Neural cell (in vitro differentiated cells): ENCODE measurements at regions not wholly inside any gene's neighbourhood (a gene's known extent, or its start where the extent isn't known, plus 50 kb on each side); places are given as distances from the start of the nearest gene placed in this dataset.

Experiments
- H2AFZ ChIP-seq: fragments of 200-600, 300-800 bp; sonication (generic), shearing (Covaris generic); 2 replicates; pipeline ENCODE4 v1.6.0; 2014; ENCODE audit warnings: low read depth, mild to moderate bottlenecking, antibody characterized with exemption, low read length, moderate library complexity
- H3F3A ChIP-seq: fragments of 200-600 bp; shearing (Covaris generic); 2 replicates; pipeline ENCODE4 v1.6.1; 2016; ENCODE audit warnings: mild to moderate bottlenecking, moderate library complexity, mixed read lengths, antibody characterized with exemption, low read length; ENCODE audit not compliant: insufficient read depth, poor library complexity, severe bottlenecking
- H3K27ac ChIP-seq: fragments of 200-600, 300-800 bp; sonication (generic), shearing (Covaris generic); 2 replicates; pipeline ENCODE4 v1.5.1; 2014; ENCODE audit warnings: mild to moderate bottlenecking, low read length, moderate library complexity
- H3K27me3 ChIP-seq: fragments of 300-800, 200-600 bp; sonication (generic), shearing (Covaris generic); 2 replicates; pipeline ENCODE4 v1.6.0; 2014; ENCODE audit warnings: mild to moderate bottlenecking, low read depth, low read length, moderate library complexity; ENCODE audit not compliant: insufficient read depth
- H3K36me3 ChIP-seq: fragments of 300-800, 200-600 bp; sonication (generic), shearing (Covaris generic); 2 replicates; pipeline ENCODE4 v1.5.1; 2014; ENCODE audit warnings: mild to moderate bottlenecking, antibody characterized with exemption, low read length, moderate library complexity; ENCODE audit not compliant: insufficient read depth
- H3K4me2 ChIP-seq: fragments of 300-800, 200-600 bp; sonication (generic), shearing (Covaris generic); 2 replicates; pipeline ENCODE4 v1.6.0; 2014; ENCODE audit warnings: mild to moderate bottlenecking, low read length
- H3K4me3 ChIP-seq: fragments of 300-800, 200-600 bp; sonication (generic), shearing (Covaris generic); 2 replicates; pipeline ENCODE4 v1.5.1; 2014; ENCODE audit warnings: mild to moderate bottlenecking, low read length, moderate library complexity
- H3K79me2 ChIP-seq: fragments of 200-600 bp; shearing (Covaris generic); replicated peaks from 2 replicates; pipeline ENCODE4 v1.6.0; 2014; ENCODE audit warnings: mild to moderate bottlenecking, low read length, moderate library complexity; ENCODE audit not compliant: insufficient read depth
- H3K9ac ChIP-seq: fragments of 300-800, 200-600 bp; sonication (generic), shearing (Covaris generic); 2 replicates; pipeline ENCODE4 v1.6.1; 2016; ENCODE audit warnings: mild to moderate bottlenecking, low read length, mixed read lengths
- H3K9me2 ChIP-seq: fragments of 200-600 bp; shearing (Covaris generic); 2 replicates; pipeline ENCODE4 v1.6.1; 2016; ENCODE audit warnings: mild to moderate bottlenecking, low read length, mixed read lengths; ENCODE audit not compliant: insufficient read depth
- H3K9me3 ChIP-seq: fragments of 200-600, 300-800 bp; sonication (generic), shearing (Covaris generic); 2 replicates; pipeline ENCODE4 v1.6.1; 2016; ENCODE audit warnings: mild to moderate bottlenecking, mixed run types, low read length, moderate library complexity, mixed read lengths
- H4K20me1 ChIP-seq: fragments of 200-600 bp; shearing (Covaris generic); 2 replicates; pipeline ENCODE4 v1.6.1; 2016; ENCODE audit warnings: mild to moderate bottlenecking, mixed run types; ENCODE audit not compliant: insufficient read depth
- CTCF ChIP-seq: fragments of 450-650 bp; IDR thresholded peaks from 2 replicates; pipeline ENCODE4 v1.5.1; 2014; ENCODE audit warnings: antibody characterized with exemption, mild to moderate bottlenecking, moderate library complexity; ENCODE audit not compliant: poor library complexity, severe bottlenecking
- EP300 ChIP-seq: fragments of 450-650 bp; conservative IDR thresholded peaks from 2 replicates; pipeline ENCODE4 v1.6.1; 2014; ENCODE audit warnings: antibody characterized with exemption, mild to moderate bottlenecking, moderate library complexity; ENCODE audit not compliant: poor library complexity, severe bottlenecking
- EZH2 ChIP-seq: fragments of 200-600, 300-800 bp; shearing (Covaris generic), sonication (generic); IDR thresholded peaks from 2 replicates; pipeline ENCODE4 v1.6.1; 2014; ENCODE audit warnings: antibody characterized with exemption, low read length, borderline replicate concordance, mild to moderate bottlenecking; ENCODE audit not compliant: insufficient read depth, poor library complexity, severe bottlenecking
- MXI1 ChIP-seq: fragments of 450-650 bp; conservative IDR thresholded peaks from 2 replicates; pipeline ENCODE4 v1.6.1; 2014; ENCODE audit warnings: antibody characterized with exemption, mild to moderate bottlenecking; ENCODE audit not compliant: poor library complexity, severe bottlenecking
- POLR2AphosphoS5 ChIP-seq: IDR thresholded peaks from 2 replicates; pipeline ENCODE4 v1.6.1; 2012
- RAD21 ChIP-seq: fragments of 450-650 bp; conservative IDR thresholded peaks from 2 replicates; pipeline ENCODE4 v1.6.1; 2014; ENCODE audit warnings: antibody characterized with exemption, mild to moderate bottlenecking, moderate library complexity
- REST ChIP-seq: IDR thresholded peaks from 2 replicates; pipeline ENCODE4 v1.6.1; 2012; ENCODE audit warnings: borderline replicate concordance
- SMC3 ChIP-seq: fragments of 450-650 bp; conservative IDR thresholded peaks from 2 replicates; pipeline ENCODE4 v1.6.1; 2014; ENCODE audit warnings: antibody characterized with exemption, mild to moderate bottlenecking, moderate library complexity; ENCODE audit not compliant: poor library complexity
- TAF1 ChIP-seq: IDR thresholded peaks from 2 replicates; pipeline ENCODE4 v1.6.1; 2012; ENCODE audit warnings: low read depth

GRCh38 chr2:145206496-145207281, 686.8 kb upstream of the ZEB2 start:
- no peak for TF ChIP-seq TAF1
- TF ChIP-seq REST, result no peak
- H3K79me2 ChIP-seq, result no peaks in the 10 kb centered on the region

GRCh38 chr2:145203891-145204290, 684.0 kb upstream of the ZEB2 start:
- Histone ChIP-seq H3K27me3 (no peaks in the 10 kb centered on the region), H3F3A (no peaks in the 10 kb centered on the region), H3K9me2 (no peaks in the 10 kb centered on the region), H3K9me3 (no peaks in the 10 kb centered on the region), H4K20me1 (no peaks in the 10 kb centered on the region), H2AFZ (no peak overlapping the region), H3K27ac (peak overlapping the region; percentile 36), H3K36me3 (no peaks in the 10 kb centered on the region), H3K9ac (no peak overlapping the region), H3K4me2 (no peak overlapping the region), H3K4me3 (no peak overlapping the region), H3K79me2 (no peaks in the 10 kb centered on the region)
- TF ChIP-seq MXI1 (no peak), EP300 (peak; percentile 58), POLR2AphosphoS5 (peak; percentile 21)

More at GRCh38 chr2:145206496-145207281, 686.8 kb upstream of the ZEB2 start:
- Histone ChIP-seq H3K9ac (no peak overlapping the region), H3K9me3 (no peaks in the 10 kb centered on the region), H3K36me3 (no peaks in the 10 kb centered on the region), H3K4me3 (no peak overlapping the region), H2AFZ (no peak overlapping the region), H3K27me3 (no peaks in the 10 kb centered on the region), H4K20me1 (no peaks in the 10 kb centered on the region), H3K9me2 (no peaks in the 10 kb centered on the region), H3F3A (no peaks in the 10 kb centered on the region), H3K27ac (no peak overlapping the region), H3K4me2 (no peak overlapping the region)

GRCh38 chr2:145199827-145200706, 680.1 kb upstream of the ZEB2 start:
- Histone ChIP-seq H3F3A (no peaks in the 10 kb centered on the region), H3K4me2 (peak overlapping the region; percentile 2), H3K9me3 (no peaks in the 10 kb centered on the region), H3K4me3 (peak overlapping the region; percentile 9), H3K27ac (peak overlapping the region; percentile 52), H3K79me2 (no peaks in the 10 kb centered on the region), H3K27me3 (no peaks in the 10 kb centered on the region), H2AFZ (no peak overlapping the region), H3K9ac (no peak overlapping the region), H4K20me1 (no peaks in the 10 kb centered on the region), H3K9me2 (no peaks in the 10 kb centered on the region), H3K36me3 (no peaks in the 10 kb centered on the region)
- TF ChIP-seq TAF1 (no peak), EZH2 (no peak), EP300 (peak; percentile 91), POLR2AphosphoS5 (peak; percentile 71), SMC3 (no peak), RAD21 (peak; percentile 19), REST (peak; percentile 40), CTCF (peak; percentile 19), MXI1 (no peak)
